HCT116 (cell line): ENCODE measurements at regions not wholly inside any gene's neighbourhood (a gene's known extent, or its start where the extent isn't known, plus 50 kb on each side); places are given as distances from the start of the nearest gene placed in this dataset.

Experiments
- ATAC-seq: fragments of 200-7000 bp; cut with Tn5 transposase; 2 replicates; pipeline ENCODE4 v1.9.1; 2020; ENCODE audit warnings: mild to moderate bottlenecking, moderate library complexity
- BruUV-seq: library from RNA; stranded (reverse); fragments of 400-500 nt; replicated peaks from 2 replicates; lab custom pipeline; 2021; lab: Mats Ljungman, UMichigan
- CTCF ChIA-PET: fragments of 300-600 bp; sonication (Branson Sonifier 250); formaldehyde crosslinking; loops from one replicate; lab custom pipeline; 2021; ENCODE audit warnings: antibody characterized with exemption; lab: Charles Lee
- POLR2A ChIA-PET: fragments of 300-600, 350-600 bp; sonication (Branson Sonifier 250); formaldehyde crosslinking; loops from one replicate; lab custom pipeline; 2021; ENCODE audit warnings: antibody characterized with exemption; lab: Charles Lee
- RAD21 ChIA-PET, 2 experiments: fragments of 300-600 bp; sonication (Branson Sonifier 250); formaldehyde crosslinking; loops; one replicate each; lab custom pipeline; 2023; ENCODE audit warnings: low total read pairs in 2 of 2; ENCODE audit not compliant: uncharacterized antibody in 2 of 2, unreplicated experiment in 2 of 2, low non-redundant PET in 1 of 2; lab: Charles Lee
- DNase-seq: peaks from one replicate; pipeline ENCODE4 v3.0.0-alpha.2; 2010; ENCODE audit warnings: low read depth, low spot score
- H2AFZ ChIP-seq: fragments of 200-600 bp; shearing (Covaris generic), sonication (generic); 2 replicates; pipeline ENCODE4 v1.6.1; 2017; ENCODE audit warnings: low read depth, mixed run types, mixed read lengths, antibody characterized with exemption, low read length; ENCODE audit not compliant: poor library complexity, severe bottlenecking
- H3K27ac ChIP-seq: 2 replicates; pipeline ENCODE4 v1.5.1; 2012; ENCODE audit warnings: low read depth, low read length
- H3K27me3 ChIP-seq: fragments of 200-600 bp; sonication (generic); 2 replicates; pipeline ENCODE4 v1.6.1; 2016; ENCODE audit warnings: mixed run types, low read length, mixed read lengths; ENCODE audit not compliant: insufficient read depth
- H3K36me3 ChIP-seq, 2 experiments: fragments of 200-500 bp in 1 of 2; fragments of 200-600 bp in 1 of 2; sonication (Bioruptor generic) in 1 of 2; sonication (generic) in 1 of 2; 2 replicates each; pipeline versions ENCODE4 v1.5.1 to v1.6.1; 2014 to 2016; ENCODE audit warnings: low read length in 2 of 2, inconsistent platforms in 1 of 2, mixed read lengths in 1 of 2, mixed run types in 1 of 2; ENCODE audit not compliant: insufficient read depth in 2 of 2, control insufficient read depth in 1 of 2
- H3K4me1 ChIP-seq, 2 experiments: fragments of 200-600 bp in 1 of 2; sonication (generic) in 1 of 2; 2 replicates each; pipeline versions ENCODE4 v1.5.1 to v1.6.1; 2012 to 2017; ENCODE audit warnings: low read length in 2 of 2, inconsistent platforms in 1 of 2, mild to moderate bottlenecking in 1 of 2, mixed read lengths in 1 of 2, mixed run types in 1 of 2, moderate library complexity in 1 of 2; ENCODE audit not compliant: insufficient read depth in 2 of 2, control insufficient read depth in 1 of 2
- H3K4me2 ChIP-seq: fragments of 200-600 bp; sonication (generic); 2 replicates; pipeline ENCODE4 v1.6.1; 2017; ENCODE audit warnings: mixed run types, low read length, mixed read lengths
- H3K4me3 ChIP-seq, 2 experiments: fragments of 200-600 bp in 1 of 2; sonication (generic) in 1 of 2; replicated peaks in 1 of 2; 2 replicates each; pipeline ENCODE4 v1.5.1; 2011 to 2016; ENCODE audit warnings: low read length in 2 of 2, control low read depth in 1 of 2, low read depth in 1 of 2, mild to moderate bottlenecking in 1 of 2, mixed read lengths in 1 of 2, mixed run types in 1 of 2
- H3K79me2 ChIP-seq: fragments of 200-600 bp; sonication (generic); 2 replicates; pipeline ENCODE4 v1.6.1; 2017; ENCODE audit warnings: mild to moderate bottlenecking, mixed run types, low read length, moderate library complexity, mixed read lengths; ENCODE audit not compliant: insufficient read depth
- H3K9ac ChIP-seq: fragments of 200-600 bp; sonication (generic); 2 replicates; pipeline ENCODE4 v1.6.1; 2016; ENCODE audit warnings: low read length, mixed read lengths
- H3K9me2 ChIP-seq: fragments of 200-600 bp; sonication (generic), shearing (Covaris generic); 2 replicates; pipeline ENCODE4 v1.6.1; 2017; ENCODE audit warnings: mixed run types, mild to moderate bottlenecking, moderate library complexity; ENCODE audit not compliant: insufficient read depth
- H3K9me3 ChIP-seq, 2 experiments: fragments of 200-500 bp in 1 of 2; fragments of 200-600 bp in 1 of 2; sonication (Bioruptor generic) in 1 of 2; sonication (generic) in 1 of 2; 2 replicates each; pipeline ENCODE4 v1.6.1; 2014 to 2017; ENCODE audit warnings: low read length in 2 of 2, mixed read lengths in 2 of 2, inconsistent platforms in 1 of 2, low read depth in 1 of 2, mild to moderate bottlenecking in 1 of 2, mixed run types in 1 of 2, moderate library complexity in 1 of 2; ENCODE audit not compliant: control insufficient read depth in 1 of 2, insufficient read depth in 1 of 2
- H4K20me1 ChIP-seq: fragments of 200-600 bp; sonication (generic), shearing (Covaris generic); 2 replicates; pipeline ENCODE4 v1.6.1; 2017; ENCODE audit warnings: mixed run types, mild to moderate bottlenecking, moderate library complexity; ENCODE audit not compliant: insufficient read depth
- ATF3 ChIP-seq: IDR thresholded peaks from 2 replicates; pipeline ENCODE4 v1.6.1; 2012
- CBX3 ChIP-seq: IDR thresholded peaks from 2 replicates; pipeline ENCODE4 v1.6.1; 2012; ENCODE audit warnings: low read depth
- CEBPB ChIP-seq: IDR thresholded peaks from 2 replicates; pipeline ENCODE4 v1.6.1; 2012; ENCODE audit warnings: low read depth
- ELF1 ChIP-seq: IDR thresholded peaks from 2 replicates; pipeline ENCODE4 v1.6.1; 2012; ENCODE audit warnings: low read depth, borderline replicate concordance
- EZH2 ChIP-seq: fragments of 200-600 bp; sonication (generic); IDR thresholded peaks from 2 replicates; pipeline ENCODE4 v1.6.1; 2017; ENCODE audit warnings: antibody characterized with exemption, mixed run types
- EZH2phosphoT487 ChIP-seq: fragments of 200-600 bp; IDR thresholded peaks from 2 replicates; pipeline ENCODE4 v1.6.1; 2018; ENCODE audit warnings: antibody characterized with exemption, borderline replicate concordance
- JUND ChIP-seq: IDR thresholded peaks from 2 replicates; pipeline ENCODE4 v1.6.1; 2012
- MAX ChIP-seq: IDR thresholded peaks from 2 replicates; pipeline ENCODE4 v1.6.1; 2012
- POLR2AphosphoS5 ChIP-seq: IDR thresholded peaks from 2 replicates; pipeline ENCODE4 v1.6.1; 2011; ENCODE audit warnings: mild to moderate bottlenecking, low read depth, low read length, moderate library complexity
- REST ChIP-seq: IDR thresholded peaks from 2 replicates; pipeline ENCODE4 v1.6.1; 2012; ENCODE audit warnings: low read depth
- SIN3A ChIP-seq: IDR thresholded peaks from 2 replicates; pipeline ENCODE4 v1.6.1; 2012; ENCODE audit warnings: low read depth
- SP1 ChIP-seq: IDR thresholded peaks from 2 replicates; pipeline ENCODE4 v1.6.1; 2012; ENCODE audit warnings: low read depth
- SRF ChIP-seq: IDR thresholded peaks from 2 replicates; pipeline ENCODE4 v1.6.1; 2012; ENCODE audit warnings: low read depth
- YY1 ChIP-seq: IDR thresholded peaks from 2 replicates; pipeline ENCODE4 v1.6.1; 2011; ENCODE audit warnings: low read length, low read depth, moderate library complexity, mild to moderate bottlenecking; ENCODE audit not compliant: insufficient replicate concordance; ENCODE audit errors: extremely low read depth
- ZBTB33 ChIP-seq: IDR thresholded peaks from 2 replicates; pipeline ENCODE4 v1.6.1; 2011; ENCODE audit warnings: mild to moderate bottlenecking, low read length, moderate library complexity; ENCODE audit not compliant: insufficient replicate concordance; ENCODE audit errors: extremely low read depth
- ZFX ChIP-seq: fragments of 450-650 bp; IDR thresholded peaks from 2 replicates; pipeline ENCODE4 v1.6.1; 2017
- ZNF274 ChIP-seq: fragments of 200-500 bp; sonication (Bioruptor generic); IDR thresholded peaks from 2 replicates; pipeline ENCODE4 v1.6.1; 2014; ENCODE audit warnings: mild to moderate bottlenecking, low read depth, low read length, inconsistent platforms
- intact Hi-C: fragments of 100-400 bp; cut with micrococcal nuclease; formaldehyde crosslinking; loops from 2 replicates; pipeline ENCODE4 v1.10.0; 2022

- H3K4me1 ChIP-seq = no peaks in the 10 kb centered on the region
- no peak for TF ChIP-seq SRF
- no peak for TF ChIP-seq ZNF274
- no peak for TF ChIP-seq POLR2AphosphoS5
- no peak for TF ChIP-seq CBX3
- TF ChIP-seq CEBPB = no peak
- TF ChIP-seq, all 23 proteins: peak for 0
- no peaks in the 10 kb centered on the region for H3K36me3 ChIP-seq
- ATAC-seq (no peak), DNase-seq (no peak)
- H2AFZ ChIP-seq = no peak overlapping the region
- intact Hi-C loops = no loop called here
- RAD21 ChIA-PET = no interaction called here
- no peak overlapping the region for H3K27ac ChIP-seq
- no peaks in the 10 kb centered on the region for H4K20me1 ChIP-seq
- CTCF ChIA-PET = no interaction called here
- no peaks in the 10 kb centered on the region for H3K27me3 ChIP-seq
- H3K4me2 ChIP-seq = no peak overlapping the region
- H3K4me3 ChIP-seq = no peak overlapping the region
- H3K79me2 ChIP-seq = no peaks in the 10 kb centered on the region
- no TSS peak for BruUV-seq
- POLR2A ChIA-PET = no interaction called here
- H3K9me3 ChIP-seq = no peaks in the 10 kb centered on the region
- no peak overlapping the region for H3K9ac ChIP-seq
- H3K9me2 ChIP-seq = no peaks in the 10 kb centered on the region
These were observed 163.1 kb downstream of the RPLP1 start for GRCh38 chr15:69615736-69616135.

GRCh38 chr15:69616558-69616957 is 163.9 kb downstream of the RPLP1 start:
- CTCF ChIA-PET = no interaction called here
- Histone ChIP-seq H3K79me2 (no peaks in the 10 kb centered on the region), H3K9ac (no peak overlapping the region), H3K27me3 (no peaks in the 10 kb centered on the region), H3K4me2 (no peak overlapping the region), H4K20me1 (no peaks in the 10 kb centered on the region), H3K9me3 (no peaks in the 10 kb centered on the region), H3K4me3 (no peak overlapping the region), H2AFZ (no peak overlapping the region), H3K4me1 (no peaks in the 10 kb centered on the region), H3K36me3 (no peaks in the 10 kb centered on the region), H3K9me2 (no peaks in the 10 kb centered on the region), H3K27ac (no peak overlapping the region)
- intact Hi-C loops = no loop called here
- RAD21 ChIA-PET = no interaction called here
- ATAC-seq = no peak
- BruUV-seq = no TSS peak
- DNase-seq = no peak
- POLR2A ChIA-PET = no interaction called here
- TF ChIP-seq EZH2 = no peak
- TF ChIP-seq JUND = no peak
- no peak for TF ChIP-seq SP1
- no peak for TF ChIP-seq MAX
- TF ChIP-seq ZBTB33 = no peak
- TF ChIP-seq CBX3 = no peak
- no peak for TF ChIP-seq ATF3
- no peak for TF ChIP-seq SIN3A
- no peak for TF ChIP-seq SRF
- no peak for TF ChIP-seq ZFX
- TF ChIP-seq EZH2phosphoT487 = no peak
- no peak for TF ChIP-seq ELF1
- no peak for TF ChIP-seq YY1
- TF ChIP-seq REST = no peak
